CD14-positive monocyte (primary cell): ENCODE measurements at regions not wholly inside any gene's neighbourhood (a gene's known extent, or its start where the extent isn't known, plus 50 kb on each side); places are given as distances from the start of the nearest gene placed in this dataset.

Experiments
- DNase-seq, 3 donors: peaks; one replicate each; pipeline ENCODE4 v3.0.0-alpha.2; 2011 to 2022
- H2AFZ ChIP-seq: 2 replicates; pipeline ENCODE4 v1.6.0; 2012; ENCODE audit warnings: mild to moderate bottlenecking, low read depth, low read length, inconsistent platforms; ENCODE audit not compliant: insufficient read depth, poor library complexity, severe bottlenecking
- H3K27ac ChIP-seq, 2 donors: 1 replicate in 1 of 2; 2 replicates in 1 of 2; pipeline ENCODE4 v1.5.1; 2012 to 2013; ENCODE audit warnings: low read length in 2 of 2, control low read depth in 1 of 2, inconsistent platforms in 1 of 2, low read depth in 1 of 2, mild to moderate bottlenecking in 1 of 2
- H3K27me3 ChIP-seq, 2 donors: one replicate each; pipeline versions ENCODE4 v1.6.0 to v1.6.1; 2011 to 2013; ENCODE audit warnings: low read length in 2 of 2; ENCODE audit not compliant: control insufficient read depth in 2 of 2, insufficient read depth in 2 of 2
- H3K36me3 ChIP-seq, 2 donors: replicated peaks in 1 of 2; 1 replicate in 1 of 2; 2 replicates in 1 of 2; pipeline versions ENCODE4 v1.5.1 to v1.6.1; 2012 to 2013; ENCODE audit warnings: low read length in 2 of 2, control low read depth in 1 of 2, inconsistent platforms in 1 of 2, mild to moderate bottlenecking in 1 of 2; ENCODE audit not compliant: insufficient read depth in 2 of 2, control insufficient read depth in 1 of 2
- H3K4me1 ChIP-seq, 2 donors: 1 replicate in 1 of 2; 2 replicates in 1 of 2; pipeline versions ENCODE4 v1.5.1 to v1.6.1; 2012 to 2013; ENCODE audit warnings: low read length in 2 of 2, control low read depth in 1 of 2, inconsistent platforms in 1 of 2, mild to moderate bottlenecking in 1 of 2, moderate library complexity in 1 of 2; ENCODE audit not compliant: insufficient read depth in 2 of 2, control insufficient read depth in 1 of 2
- H3K4me2 ChIP-seq: replicated peaks from 2 replicates; pipeline ENCODE3; 2012; ENCODE audit warnings: low read length, moderate library complexity, mild to moderate bottlenecking; ENCODE audit not compliant: poor library complexity, severe bottlenecking; ENCODE audit errors: extremely low read depth
- H3K4me3 ChIP-seq, 3 experiments: fragments of 200-600 bp in 1 of 3; sonication (generic) in 1 of 3; replicated peaks in 1 of 3; 1 replicate in 2 of 3; 2 replicates in 1 of 3; pipeline ENCODE4 v1.5.1; 2011 to 2013; ENCODE audit warnings: low read length in 3 of 3, mild to moderate bottlenecking in 3 of 3, control low read depth in 2 of 3, low read depth in 2 of 3, inconsistent platforms in 1 of 3, moderate library complexity in 1 of 3
- H3K79me2 ChIP-seq: 2 replicates; pipeline ENCODE4 v1.6.0; 2012; ENCODE audit warnings: mild to moderate bottlenecking, control low read depth, inconsistent platforms, low read length, moderate library complexity; ENCODE audit not compliant: insufficient read depth
- H3K9ac ChIP-seq: 2 replicates; pipeline ENCODE4 v1.6.0; 2017; ENCODE audit warnings: low read length, mild to moderate bottlenecking; ENCODE audit not compliant: insufficient read depth, poor library complexity, severe bottlenecking
- H3K9me3 ChIP-seq, 2 donors: replicated peaks in 1 of 2; 1 replicate in 1 of 2; 2 replicates in 1 of 2; pipeline versions ENCODE4 v1.5.1 to v1.6.1; 2012 to 2013; ENCODE audit warnings: low read length in 2 of 2, control low read depth in 1 of 2; ENCODE audit not compliant: control insufficient read depth in 1 of 2, insufficient read depth in 1 of 2
- H4K20me1 ChIP-seq: 2 replicates; pipeline ENCODE4 v1.6.0; 2012; ENCODE audit warnings: mild to moderate bottlenecking, low read length, control low read depth, moderate library complexity; ENCODE audit not compliant: insufficient read depth
- H3K27ac Mint-ChIP-seq, 7 donors: one replicate each; pipeline ENCODE4 v1.8.0; 2020; ENCODE audit warnings: mild to moderate bottlenecking in 7 of 7, mixed read lengths in 7 of 7, moderate library complexity in 6 of 7, inconsistent platforms in 2 of 7
- H3K27me3 Mint-ChIP-seq, 3 donors: one replicate each; pipeline ENCODE4 v1.8.0; 2021 to 2022; ENCODE audit warnings: low read depth in 3 of 3, mild to moderate bottlenecking in 3 of 3, mixed read lengths in 3 of 3, moderate library complexity in 3 of 3, inconsistent platforms in 1 of 3
- H3K36me3 Mint-ChIP-seq, 2 donors: one replicate each; pipeline ENCODE4 v1.8.0; 2020; ENCODE audit warnings: mixed read lengths in 2 of 2, inconsistent platforms in 1 of 2, mild to moderate bottlenecking in 1 of 2
- H3K4me1 Mint-ChIP-seq: one replicate; pipeline ENCODE4 v1.8.0; 2020; ENCODE audit warnings: mild to moderate bottlenecking, mixed read lengths
- H3K4me3 Mint-ChIP-seq, 2 donors: one replicate each; pipeline ENCODE4 v1.8.0; 2020; ENCODE audit warnings: mild to moderate bottlenecking in 2 of 2, mixed read lengths in 2 of 2, moderate library complexity in 1 of 2
- H3K9me3 Mint-ChIP-seq, 7 donors: one replicate each; pipeline ENCODE4 v1.8.0; 2020 to 2022; ENCODE audit warnings: mixed read lengths in 7 of 7, mild to moderate bottlenecking in 6 of 7, moderate library complexity in 6 of 7, inconsistent platforms in 2 of 7
- CTCF ChIP-seq: fragments of 200-600 bp; IDR thresholded peaks from one replicate; pipeline ENCODE4 v1.8.0; 2022; ENCODE audit warnings: antibody characterized with exemption, mild to moderate bottlenecking
- WGBS: methylation state at CpG from one replicate; pipeline ENCODE4 v1.1.5; 2013; ENCODE audit warnings: missing lambda C conversion rate; ENCODE audit not compliant: insufficient coverage; 5-methylcytosine and 5-hydroxymethylcytosine counted together
- intact Hi-C, 2 donors: fragments of 100-400 bp; cut with micrococcal nuclease; formaldehyde crosslinking; loops; one replicate each; pipeline versions ENCODE4 v1.15.0 to v1.15.1; 2023

- Histone ChIP-seq H3K79me2 (peaks cover 31% of the 10 kb centered on the region), H3K4me3 (peak overlapping the region in 1 of 3 experiments; percentile 74), H3K4me2 (no peak overlapping the region), H3K36me3 (no peaks in the 10 kb centered on the region), H4K20me1 (no peaks in the 10 kb centered on the region), H3K9me3 (no peaks in the 10 kb centered on the region), H2AFZ (no peak overlapping the region), H3K27me3 (no peaks in the 10 kb centered on the region), H3K4me1 (peaks cover 81 to 83% of the 10 kb centered on the region in 2 donors), H3K9ac (no peak overlapping the region), H3K27ac (peak overlapping the region; percentile 10 to 11)
- H3K4me1 Mint-ChIP-seq: peaks cover 79% of the 10 kb centered on the region
- TF ChIP-seq CTCF: no peak
- intact Hi-C loops: loop anchor here (5.0 to 10.0 kb wide), 3 partner anchors 75 to 185 kb away; no protein-coding TSS in a partner anchor
- H3K36me3 Mint-ChIP-seq: peaks cover 3 to 8% of the 10 kb centered on the region in 2 donors
- peaks cover 0 to 4% (median 0%) of the 10 kb centered on the region in 3 donors for H3K27me3 Mint-ChIP-seq
- DNase-seq: no peak
- peaks cover 0 to 6% (median 4%) of the 10 kb centered on the region in 7 donors for H3K9me3 Mint-ChIP-seq
- H3K4me3 Mint-ChIP-seq: no peak overlapping the region
- H3K27ac Mint-ChIP-seq: peak overlapping the region in 4 of 7 donors; percentile 30 to 76 (median 56)
- 82% methylated on average over 6 of the region's 13 CpGs for WGBS
These were observed 61.6 kb upstream of the SMOX start for GRCh38 chr20:4086771-4087687.

GRCh38 chr20:4084721-4085120 lies 63.9 kb upstream of the SMOX start:
- Histone ChIP-seq H3K9me3 (peaks cover 0 to 4% of the 10 kb centered on the region in 2 donors), H3K4me1 (peaks cover 68% of the 10 kb centered on the region in 2 donors), H3K4me3 (peak overlapping the region in 1 of 3 experiments; percentile 74), H3K79me2 (peaks cover 31% of the 10 kb centered on the region), H3K4me2 (peak overlapping the region; percentile 84), H3K27me3 (no peaks in the 10 kb centered on the region), H2AFZ (peak overlapping the region; percentile 90), H3K36me3 (no peaks in the 10 kb centered on the region), H3K27ac (peak overlapping the region in 1 of 2 donors; percentile 89), H4K20me1 (no peaks in the 10 kb centered on the region), H3K9ac (no peak overlapping the region)
- WGBS: 86% methylated on average over 3 of the region's 4 CpGs
- TF ChIP-seq CTCF: no peak
- Mint-ChIP-seq H3K4me3 (no peak overlapping the region), H3K4me1 (peaks cover 64% of the 10 kb centered on the region), H3K27me3 (peaks cover 0 to 2% (median 0%) of the 10 kb centered on the region in 3 donors), H3K9me3 (peaks cover 11 to 21% (median 14%) of the 10 kb centered on the region in 7 donors), H3K27ac (peak overlapping the region; percentile 78 to 96 (median 88)), H3K36me3 (peaks cover 3 to 12% of the 10 kb centered on the region in 2 donors)
- DNase-seq: no peak
- intact Hi-C loops: loop anchor here (5.0 to 10.0 kb wide), 4 partner anchors 47 to 182 kb away; no protein-coding TSS in a partner anchor
